Superior temporal gyrus (tissue), 1 donor: ENCODE measurements at regions not wholly inside any gene's neighbourhood (a gene's known extent, or its start where the extent isn't known, plus 50 kb on each side); places are given as distances from the start of the nearest gene placed in this dataset.

Source experiments
- DNase-seq: peaks from one replicate; pipeline ENCODE4 v3.0.0-alpha.2; 2016; ENCODE audit errors: extremely low spot score

DNA sequence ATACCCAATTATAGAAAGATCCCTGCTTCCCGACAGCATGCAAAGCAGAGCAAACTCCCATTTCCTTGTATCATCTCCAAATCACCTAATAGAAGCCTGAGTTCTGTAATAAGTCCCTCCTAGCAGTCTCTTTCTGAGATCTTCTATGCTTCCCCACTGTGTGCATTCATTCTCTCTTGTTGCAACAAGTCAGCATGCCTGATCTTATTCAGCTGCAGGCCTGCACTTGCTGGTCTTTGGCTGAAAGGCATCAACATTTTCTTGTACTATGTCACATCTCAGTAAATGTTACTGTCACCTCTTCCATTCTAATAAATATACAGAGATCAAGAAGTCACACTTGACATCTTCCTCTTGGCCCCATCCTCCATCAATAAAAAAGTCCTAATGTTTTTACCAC, 449.9 kb upstream of the MEX3C start:
- DNase-seq: no peak

DNA sequence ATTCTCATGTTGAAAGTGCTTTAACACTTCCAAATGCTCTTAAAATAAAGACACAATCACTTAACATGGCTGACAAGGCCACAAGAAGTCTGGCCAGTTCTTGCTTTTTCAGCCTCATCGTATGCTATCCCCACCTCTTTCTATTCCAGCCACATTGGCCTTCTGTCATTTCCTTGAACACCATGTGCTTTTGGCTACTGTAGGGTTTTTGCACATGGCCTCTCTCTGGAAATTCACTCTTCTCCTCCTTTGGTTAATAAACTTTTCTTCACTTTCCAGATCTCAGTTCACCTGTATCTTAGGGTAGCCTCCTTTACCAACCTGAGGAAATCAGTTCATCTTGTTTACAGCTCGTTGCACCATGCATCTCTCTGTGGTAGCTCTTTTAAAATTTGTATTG, 450.5 kb upstream of the MEX3C start:
- DNase-seq: no peak

DNA sequence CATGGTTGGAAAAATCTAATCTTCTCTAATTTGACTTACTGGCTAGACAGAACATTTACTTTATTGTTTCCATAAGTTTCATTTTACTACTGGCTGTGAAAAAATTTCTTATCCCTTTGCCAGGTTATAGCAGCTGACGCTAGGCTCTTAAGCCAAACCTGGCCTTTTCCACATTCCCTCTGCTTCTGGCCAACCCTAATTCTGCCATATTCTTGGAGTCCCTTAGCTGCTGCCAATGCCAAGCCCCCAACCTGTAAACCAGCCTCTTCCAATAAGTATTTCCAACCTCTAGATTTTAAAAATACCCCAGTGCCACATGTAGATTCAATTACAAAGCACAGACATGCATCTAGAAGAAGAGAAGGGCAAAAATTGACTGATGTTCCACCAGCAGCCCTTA, 452.3 kb upstream of the MEX3C start:
- DNase-seq: no peak

DNA sequence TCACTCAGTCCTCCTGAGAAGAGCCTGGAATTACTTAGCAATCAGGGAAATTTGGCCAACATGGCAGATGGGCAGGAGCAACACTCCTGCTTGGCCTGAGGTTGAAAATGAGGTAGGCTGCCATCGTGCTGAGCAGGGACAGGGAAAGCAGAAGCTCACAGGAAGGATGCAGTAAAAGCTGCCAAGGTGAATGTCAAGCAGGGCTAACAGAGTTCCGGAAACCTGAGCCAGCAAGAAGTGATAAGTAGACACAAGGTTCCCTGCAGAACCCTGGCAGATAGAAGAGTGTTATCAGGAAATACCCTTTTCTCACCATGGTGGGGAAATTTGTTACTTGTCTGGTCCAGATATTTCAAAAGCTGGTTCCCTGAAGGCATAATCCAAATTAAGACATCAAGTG, 454.3 kb upstream of the MEX3C start:
- no peak for DNase-seq

DNA sequence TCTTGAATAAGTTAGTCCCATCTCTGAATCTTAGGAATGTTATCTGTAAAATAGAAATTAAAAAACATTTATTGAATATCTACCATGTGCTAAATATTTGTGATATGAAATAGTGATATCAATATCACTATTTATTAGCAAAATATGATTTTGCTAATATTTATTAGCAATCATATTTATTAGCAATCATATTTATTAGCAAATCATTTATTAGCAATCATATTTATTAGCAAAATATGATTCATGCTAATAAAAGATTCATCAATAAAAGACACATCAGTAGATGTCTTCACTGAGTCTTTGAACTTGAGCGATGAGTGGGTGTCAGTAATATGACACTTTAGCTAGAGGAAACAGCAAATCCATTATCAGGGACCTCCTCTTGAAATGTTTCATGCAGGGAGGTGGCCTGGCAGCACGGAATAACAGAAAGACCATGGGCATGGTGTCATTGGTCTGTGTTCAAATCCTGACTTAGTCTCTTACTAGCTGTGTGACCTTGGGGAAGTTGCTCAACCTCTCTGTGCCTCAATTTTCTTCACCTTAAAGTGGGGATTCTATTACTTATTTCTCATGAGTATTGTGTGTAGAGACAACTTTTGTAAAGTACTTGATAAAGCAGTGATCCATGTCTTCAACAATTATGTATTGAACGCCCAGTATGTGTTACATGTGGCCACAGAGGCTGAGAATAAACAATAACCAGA, 456.2 kb upstream of the MEX3C start:
- DNase-seq: no peak

DNA sequence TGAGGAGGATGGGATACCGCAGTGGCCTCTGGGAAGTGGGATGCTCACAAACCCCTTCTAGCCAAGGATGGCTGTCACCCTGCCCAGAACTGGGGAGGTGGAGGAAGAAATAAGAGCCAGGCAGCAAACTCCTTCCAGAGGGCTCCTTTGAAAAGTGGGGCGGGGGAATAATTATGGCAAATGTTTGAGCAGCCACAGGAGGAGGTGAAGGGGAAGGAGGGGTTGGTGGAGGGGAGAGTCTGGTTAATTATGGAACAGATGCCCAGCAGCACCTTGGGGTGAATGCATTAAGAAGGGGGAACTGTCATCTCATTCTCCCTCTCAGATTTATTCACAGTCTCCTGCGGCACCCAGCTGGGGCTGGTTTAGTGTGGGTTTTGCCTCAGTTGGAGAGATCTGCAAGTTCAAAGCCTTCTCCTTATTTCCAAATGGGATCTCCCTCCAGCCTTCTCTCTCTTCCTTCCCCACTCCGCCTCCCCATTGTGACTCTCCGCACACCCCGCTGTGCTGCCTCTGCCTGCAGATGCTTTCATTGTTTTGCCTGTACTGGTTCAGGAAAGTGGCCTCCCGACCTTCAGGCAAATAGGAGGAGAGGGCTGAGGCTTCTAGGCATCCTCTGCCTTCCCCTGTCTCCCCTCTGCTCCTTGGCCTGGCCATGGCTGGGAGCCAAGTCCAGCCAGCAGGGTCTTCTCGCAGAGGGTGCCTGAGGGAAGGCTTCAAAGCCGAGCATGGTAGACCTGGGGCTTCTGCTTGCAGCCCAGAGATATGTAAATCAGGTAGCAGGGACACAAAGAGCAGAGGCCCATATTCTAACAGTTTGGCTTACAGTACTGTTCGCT, 457.2 kb upstream of the MEX3C start:
- no peak for DNase-seq

DNA sequence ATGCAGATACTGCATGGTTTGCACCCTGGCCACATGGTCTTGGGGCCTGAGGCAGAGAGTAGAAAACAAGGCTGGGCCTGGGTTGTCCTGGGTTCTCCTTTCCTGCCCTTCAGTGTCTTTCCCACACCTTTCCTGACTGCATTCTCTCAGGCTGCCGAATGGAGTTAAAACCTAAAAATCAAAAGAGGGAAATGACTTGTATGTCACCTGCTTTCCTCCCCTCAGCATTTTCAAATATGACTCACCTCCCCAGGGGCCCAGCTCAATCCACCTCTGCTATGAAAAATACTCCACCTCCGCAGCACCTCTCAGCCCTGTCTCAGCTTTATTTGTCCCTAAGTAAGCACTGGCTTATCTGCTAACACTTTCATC, 457.8 kb upstream of the MEX3C start:
- no peak for DNase-seq

DNA sequence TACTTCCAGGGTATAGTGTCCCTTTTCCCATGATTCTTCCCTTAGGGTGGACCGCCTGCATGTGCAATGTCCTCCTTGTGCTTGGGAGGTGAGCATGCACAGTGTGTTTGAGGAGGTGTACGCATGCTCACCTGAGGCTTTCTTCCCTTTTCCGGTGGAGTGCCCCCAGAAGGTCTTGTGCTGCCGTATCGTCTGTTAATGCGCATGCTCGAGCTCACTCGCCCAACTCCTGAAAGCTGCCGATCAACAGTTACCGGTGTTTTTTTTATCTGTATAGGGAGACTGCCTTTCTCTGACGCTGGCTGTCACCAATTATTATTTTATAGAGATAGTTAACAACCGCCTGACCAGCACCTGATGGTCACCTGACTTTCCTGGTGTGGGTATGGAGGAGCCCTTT, 458.8 kb upstream of the MEX3C start:
- DNase-seq: no peak

DNA sequence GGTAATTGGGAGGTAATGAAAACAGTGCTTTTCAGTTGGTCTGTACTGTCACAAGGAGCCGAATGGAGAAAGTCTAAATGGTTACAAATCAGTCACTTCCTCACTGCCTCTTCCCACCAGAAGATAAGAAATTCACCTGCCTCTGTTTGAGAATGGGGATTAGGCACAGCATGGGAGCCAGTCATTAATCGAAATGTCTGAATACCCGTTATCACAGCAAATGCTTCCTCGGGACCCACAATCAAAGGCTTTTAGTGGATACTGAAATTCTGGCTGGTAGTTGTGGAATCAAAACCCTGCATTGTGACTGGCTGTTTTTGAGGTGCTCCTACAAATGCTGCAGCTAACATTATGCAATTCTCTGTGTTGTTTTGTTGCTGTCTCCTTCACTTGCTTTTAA, 461.0 kb upstream of the MEX3C start:
- DNase-seq: no peak

DNA sequence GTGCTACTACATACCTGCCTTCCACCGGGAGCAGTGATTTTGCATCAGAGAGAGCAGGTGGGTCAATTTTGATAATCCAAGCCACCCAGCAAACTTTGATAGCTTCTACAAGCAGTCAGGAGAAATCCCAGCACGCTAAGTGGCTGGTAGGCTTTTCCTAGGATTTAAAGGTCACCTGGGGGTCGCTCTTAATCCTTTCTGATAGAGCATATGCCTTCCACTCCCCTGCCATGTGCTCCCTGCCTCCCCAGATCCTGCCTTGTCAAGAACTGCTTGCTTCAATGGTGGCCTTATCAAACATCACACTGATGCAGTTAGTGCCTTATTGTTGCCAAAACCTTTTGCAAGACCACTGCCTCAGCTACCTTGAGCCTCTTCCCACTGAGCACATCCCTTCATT, 462.3 kb upstream of the MEX3C start:
- DNase-seq: no peak

DNA sequence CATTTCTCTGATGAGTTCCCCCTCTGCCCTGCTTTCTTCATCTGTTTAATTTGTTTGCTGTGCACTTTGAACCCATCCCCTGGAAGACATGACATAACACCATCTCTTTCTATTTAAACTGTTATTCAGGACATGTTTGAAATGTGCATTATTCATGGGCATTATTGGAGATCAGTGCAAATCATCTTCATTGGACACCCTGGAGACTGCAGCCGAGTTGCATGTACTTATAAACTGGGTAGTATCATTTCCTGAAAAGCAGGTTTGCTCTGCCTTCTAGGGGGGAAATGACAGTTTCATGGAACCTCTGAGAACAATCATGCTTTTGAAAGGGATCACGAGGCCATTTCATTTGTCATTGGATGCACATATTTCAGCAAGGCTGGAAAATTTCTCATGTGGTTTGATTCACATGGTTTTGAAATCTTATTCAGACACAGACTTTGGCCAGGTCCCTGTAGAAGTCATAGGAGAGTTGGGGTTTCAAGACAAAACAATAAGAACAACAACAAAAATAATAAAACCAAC, 462.8 kb upstream of the MEX3C start:
- no peak for DNase-seq

DNA sequence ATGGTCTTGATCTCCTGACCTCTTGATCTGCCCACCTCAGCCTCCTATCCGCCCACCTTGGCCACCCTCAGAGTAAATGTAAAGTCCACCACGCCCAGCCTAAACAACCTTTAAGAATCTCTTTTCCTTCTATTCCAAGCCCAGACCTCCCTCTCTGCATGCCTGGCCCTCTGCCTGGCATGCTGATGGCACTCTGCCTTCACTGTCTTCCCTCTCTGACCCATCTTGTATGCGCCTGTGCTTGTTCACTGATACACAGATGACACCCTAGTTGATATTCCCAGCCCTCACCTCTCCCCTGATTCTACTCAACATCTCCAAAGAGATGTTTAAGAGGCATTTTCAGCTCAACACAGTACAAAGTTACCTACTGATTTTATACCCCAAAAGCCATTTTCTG, 466.8 kb upstream of the MEX3C start:
- no peak for DNase-seq

DNA sequence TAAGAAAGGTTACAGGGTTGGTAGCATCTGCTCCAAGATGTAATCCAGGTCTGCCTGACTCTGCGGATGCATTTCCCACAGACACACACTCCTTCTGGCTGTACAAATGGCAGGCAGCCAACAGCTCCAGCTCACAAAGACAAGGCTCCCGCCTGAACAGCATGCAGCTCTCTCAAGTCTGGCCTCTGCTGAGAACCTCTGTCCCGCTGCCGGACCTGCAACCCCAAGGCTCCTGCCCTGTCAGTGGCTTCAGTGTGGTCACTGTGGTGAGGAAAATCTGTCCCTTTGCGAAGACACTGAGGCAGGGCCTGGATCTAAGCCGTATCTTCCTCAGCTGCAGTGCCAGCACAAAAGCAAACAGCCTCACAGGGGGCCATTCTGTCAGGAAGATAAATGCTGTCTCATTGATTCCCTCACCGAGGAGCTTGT, 469.3 kb upstream of the MEX3C start:
- DNase-seq: peak; percentile 74

DNA sequence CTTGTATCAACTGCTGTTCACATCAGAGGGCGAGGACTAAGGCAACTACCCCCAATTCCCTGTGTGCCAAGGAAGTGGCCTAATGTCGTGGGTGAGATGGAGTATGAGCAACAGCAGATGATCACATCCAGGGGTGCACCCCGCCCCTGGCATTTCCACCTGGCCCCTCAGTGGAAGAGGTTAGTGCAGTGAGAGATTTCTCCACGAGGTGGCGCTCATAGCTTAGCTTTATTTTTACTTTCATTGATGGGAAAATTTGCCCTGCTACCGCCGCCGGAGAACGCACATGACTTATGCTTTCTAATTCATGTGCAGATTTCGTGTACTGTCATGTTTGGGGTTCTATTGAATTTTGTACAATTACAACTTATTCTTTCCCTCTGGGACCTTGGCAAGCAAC, 470.6 kb upstream of the MEX3C start:
- DNase-seq: peak; percentile 91

DNA sequence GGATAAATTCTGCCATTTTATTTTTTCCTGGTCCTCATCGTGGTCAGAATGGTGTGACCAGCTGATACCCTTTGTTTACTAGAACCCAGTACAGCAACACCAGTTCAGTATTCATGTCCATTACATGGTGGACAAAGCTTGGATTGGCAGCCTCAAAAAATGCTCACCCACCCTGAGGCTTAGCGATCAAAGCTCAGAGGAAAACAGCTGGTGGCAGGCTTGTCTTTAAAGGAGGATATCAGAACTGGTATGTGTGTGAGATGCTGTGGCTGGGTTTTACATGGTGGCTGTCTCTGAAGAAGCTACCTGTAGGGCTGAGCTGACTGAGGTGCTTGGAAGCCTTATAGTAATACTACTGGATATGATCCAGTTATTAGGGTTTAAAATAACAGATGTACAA, 471.1 kb upstream of the MEX3C start:
- DNase-seq: no peak

DNA sequence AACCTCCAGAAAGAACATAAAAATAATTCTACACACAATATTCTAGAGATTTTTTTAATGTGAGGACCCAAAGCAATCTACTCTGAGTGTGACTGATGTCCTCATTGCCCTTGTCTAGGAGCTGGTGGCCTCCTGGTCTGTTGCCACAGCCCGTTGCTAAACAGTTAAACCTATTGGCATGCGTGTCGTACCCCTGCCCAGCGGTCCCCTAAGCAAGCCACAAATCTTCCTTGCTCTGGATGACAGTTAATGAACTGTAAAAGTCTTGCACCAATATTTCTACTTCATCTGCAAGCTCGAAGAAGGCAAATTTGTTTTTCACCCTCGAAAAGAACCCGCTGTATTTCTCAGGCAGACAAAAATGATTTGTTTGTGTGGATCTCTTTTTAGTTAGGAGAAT, 489.1 kb upstream of the MEX3C start:
- DNase-seq: no peak

DNA sequence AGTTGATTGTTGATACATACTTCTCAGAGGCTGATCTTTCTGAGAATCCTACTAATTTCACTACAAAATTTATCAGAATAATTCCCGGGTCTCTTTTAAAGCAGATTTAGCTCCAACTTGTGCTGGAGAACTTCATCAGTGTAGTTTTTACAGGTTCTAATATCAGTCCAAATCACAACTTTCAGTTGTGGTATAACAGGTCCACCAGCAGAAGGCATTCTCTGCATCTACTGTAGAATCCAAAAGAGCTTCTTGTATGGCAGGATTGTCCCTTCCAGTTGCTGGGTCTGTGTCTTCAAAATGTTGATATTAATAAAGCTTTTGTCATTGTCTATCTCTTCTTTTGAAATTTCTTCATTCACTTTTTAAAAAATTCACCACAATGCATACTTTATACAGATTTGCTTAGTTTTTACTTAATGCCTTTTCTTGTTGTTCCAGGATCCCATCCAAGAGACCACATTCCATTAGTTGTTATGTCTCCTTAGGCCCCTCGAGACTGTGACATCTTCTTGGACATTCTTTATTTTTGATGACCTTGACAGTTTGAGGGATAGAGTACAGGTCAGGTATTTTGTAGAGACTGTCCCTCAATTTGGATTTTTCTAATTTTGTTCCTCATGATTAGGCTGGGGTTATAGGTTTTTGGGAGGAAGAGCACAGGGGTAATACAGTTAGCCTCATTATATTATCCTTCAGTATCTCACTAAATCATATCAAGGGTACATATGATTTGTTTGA, 490.5 kb upstream of the MEX3C start:
- no peak for DNase-seq

DNA sequence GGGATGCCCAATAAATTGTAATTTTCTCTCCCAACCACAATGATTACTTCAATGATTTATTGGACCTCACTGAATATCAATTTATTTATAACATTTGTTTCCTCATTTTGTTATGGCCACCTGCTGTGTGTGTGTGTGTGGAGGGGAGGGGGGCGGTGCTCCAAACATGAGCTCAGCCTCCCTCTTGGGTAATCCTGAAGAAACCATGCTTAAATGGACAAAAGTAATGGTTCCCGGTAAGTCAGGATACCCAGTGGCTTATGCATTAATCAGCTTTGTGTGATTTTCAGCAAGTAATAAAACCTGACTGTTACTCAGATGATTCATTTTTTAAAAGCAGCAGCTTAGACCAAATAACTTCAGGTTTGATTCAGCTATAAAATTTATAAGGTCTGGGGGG, 495.1 kb upstream of the MEX3C start:
- DNase-seq: no peak

DNA sequence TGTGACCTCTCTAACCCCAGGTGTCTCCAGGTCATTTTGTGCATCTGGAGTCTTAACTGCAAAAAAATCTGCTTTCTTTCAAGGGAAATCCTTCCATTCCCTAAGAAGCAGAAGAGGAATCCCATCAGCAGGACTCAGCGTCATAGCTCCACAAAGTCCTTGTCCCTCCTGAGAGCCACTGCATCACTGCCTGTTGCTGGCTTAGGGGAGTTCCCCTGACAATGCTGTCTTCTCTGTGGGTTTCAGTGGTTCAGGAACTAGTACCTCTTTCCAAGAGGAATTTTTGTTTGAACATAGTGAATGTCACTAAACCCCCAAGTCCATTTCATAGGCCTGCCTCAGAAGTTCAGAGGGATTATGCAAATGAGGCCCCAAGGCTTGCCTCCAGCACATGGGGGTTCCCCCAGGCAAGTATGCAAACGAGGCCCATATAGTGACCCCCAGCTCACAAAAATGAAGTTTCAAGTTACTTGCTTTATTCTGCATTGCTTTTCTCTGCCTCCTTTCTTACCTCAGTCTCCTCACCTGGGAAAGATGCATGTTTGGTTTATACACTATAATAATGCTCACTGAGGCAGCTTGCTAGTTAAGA, 513.9 kb upstream of the MEX3C start:
- DNase-seq: no peak

DNA sequence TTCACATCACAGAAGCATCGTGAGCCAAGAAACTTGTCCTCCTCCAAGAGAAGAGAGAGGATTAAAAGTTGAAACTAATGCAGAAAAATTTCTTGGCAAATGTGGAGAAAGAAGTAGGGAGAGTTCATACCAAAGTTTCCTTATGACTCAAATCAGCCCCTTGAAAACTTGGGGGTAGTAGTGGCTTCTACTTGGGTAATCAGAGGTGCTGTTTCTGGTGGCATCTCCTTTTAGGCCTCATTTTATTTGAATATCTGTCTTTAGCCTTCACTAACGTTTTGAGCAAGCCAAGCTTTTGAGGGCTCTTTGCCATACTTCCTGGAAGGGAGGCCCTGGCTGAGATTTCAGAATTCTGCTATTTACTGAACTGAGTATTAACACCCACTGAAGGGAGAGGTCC, 515.3 kb upstream of the MEX3C start:
- DNase-seq: no peak

DNA sequence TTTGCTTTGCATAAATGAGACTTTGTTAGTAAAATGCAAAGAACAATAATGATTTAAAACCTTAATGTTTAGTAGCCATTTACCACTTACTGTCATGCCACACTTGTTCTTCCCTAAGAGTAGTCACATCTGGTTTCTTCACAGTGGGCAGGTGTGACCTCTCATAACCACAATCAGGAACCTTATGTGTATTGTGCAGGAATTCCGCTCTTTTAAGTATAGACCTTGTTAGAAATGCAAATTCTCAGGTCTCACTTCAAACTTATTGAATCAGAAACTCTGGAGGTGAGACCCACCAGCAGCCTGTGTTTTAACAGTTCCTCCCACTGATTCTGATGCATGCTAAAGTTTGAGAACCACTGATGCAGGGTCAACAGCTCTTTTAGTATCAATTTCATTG, 518.8 kb upstream of the MEX3C start:
- DNase-seq: no peak

DNA sequence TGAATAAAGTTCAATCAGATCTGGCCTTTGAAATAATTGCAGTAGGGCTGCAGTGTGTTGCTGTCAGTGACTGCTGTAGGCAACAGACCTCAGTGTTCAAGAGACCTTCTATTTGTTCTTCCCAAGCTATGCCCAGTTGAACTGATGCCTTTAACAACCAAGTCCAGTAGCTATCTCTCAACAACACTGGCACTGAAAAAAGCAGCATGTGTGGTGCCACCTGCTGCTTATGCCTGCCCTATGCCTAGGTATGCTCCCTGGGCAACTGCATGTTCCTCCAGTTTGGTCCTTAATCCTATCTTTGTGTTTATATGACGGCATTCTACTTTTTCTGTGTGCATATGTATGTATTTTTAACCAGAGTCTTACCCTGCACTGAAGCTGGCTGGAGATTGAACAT, 523.9 kb upstream of the MEX3C start:
- DNase-seq: no peak
